NCI-H460 (cell line): ENCODE measurements at regions not wholly inside any gene's neighbourhood (a gene's known extent, or its start where the extent isn't known, plus 50 kb on each side); places are given as distances from the start of the nearest gene placed in this dataset.
"Not testable (repeated sequence)": the region's sequence is repeated elsewhere in the genome, so short reads cannot be mapped to it uniquely, and the experiment has no call there.

Source experiments
- DNase-seq: peaks from one replicate; pipeline ENCODE4 v3.0.0-alpha.2; 2016; ENCODE audit warnings: low read depth; ENCODE audit errors: extremely low read depth

- no peak for DNase-seq
Measured at GRCh38 chr9:19660019-19660418, 128.8 kb downstream of the SLC24A2 start.

- no peak for DNase-seq
Measured at GRCh38 chr9:19656704-19657103, 132.1 kb downstream of the SLC24A2 start.

- no peak for DNase-seq
Measured at GRCh38 chr9:19651681-19652080, 137.2 kb downstream of the SLC24A2 start.

- DNase-seq = no peak
Measured at GRCh38 chr9:19650312-19650711, 138.5 kb downstream of the SLC24A2 start.

GRCh38 chr9:19649336-19650041 is 139.3 kb downstream of the SLC24A2 start:
- no peak for DNase-seq

- DNase-seq = no peak
Measured at GRCh38 chr9:19648672-19649071, 140.2 kb downstream of the SLC24A2 start.

GRCh38 chr9:19643875-19644274 is 145.0 kb downstream of the SLC24A2 start:
- no peak for DNase-seq

GRCh38 chr9:19642256-19642655 is 146.6 kb downstream of the SLC24A2 start:
- no peak for DNase-seq

GRCh38 chr9:19641046-19641445 is 147.8 kb downstream of the SLC24A2 start:
- no peak for DNase-seq

GRCh38 chr9:19640014-19640413 is 148.8 kb downstream of the SLC24A2 start:
- no peak for DNase-seq

GRCh38 chr9:19637084-19637483 is 151.8 kb downstream of the SLC24A2 start:
- no peak for DNase-seq

GRCh38 chr9:19634881-19635280 is 154.0 kb downstream of the SLC24A2 start:
- no peak for DNase-seq

- DNase-seq = no peak
Measured at GRCh38 chr9:19631181-19631580, 157.7 kb downstream of the SLC24A2 start.

- no peak for DNase-seq
Measured at GRCh38 chr9:19630760-19631159, 158.1 kb downstream of the SLC24A2 start.

GRCh38 chr9:19629488-19629887 is 159.3 kb downstream of the SLC24A2 start:
- no peak for DNase-seq

- not testable (repeated sequence) for DNase-seq
Measured at GRCh38 chr9:19625426-19625825, 163.4 kb downstream of the SLC24A2 start.

GRCh38 chr9:19624519-19624918 is 164.3 kb downstream of the SLC24A2 start:
- no peak for DNase-seq

GRCh38 chr9:19623941-19624340 is 164.9 kb downstream of the SLC24A2 start:
- no peak for DNase-seq

GRCh38 chr9:19620326-19620725 is 168.5 kb downstream of the SLC24A2 start:
- DNase-seq = no peak

GRCh38 chr9:19619221-19619620 is 169.6 kb downstream of the SLC24A2 start:
- no peak for DNase-seq

GRCh38 chr9:19618816-19619215 is 170.0 kb downstream of the SLC24A2 start:
- no peak for DNase-seq

- DNase-seq = no peak
Measured at GRCh38 chr9:19615036-19615624, 173.7 kb downstream of the SLC24A2 start.

- DNase-seq = no peak
Measured at GRCh38 chr9:19614294-19614693, 174.5 kb downstream of the SLC24A2 start.
